HFF-Myc (cell line): ENCODE measurements at regions not wholly inside any gene's neighbourhood (a gene's known extent, or its start where the extent isn't known, plus 50 kb on each side); places are given as distances from the start of the nearest gene placed in this dataset.

Source experiments
- DNase-seq: peaks from one replicate; pipeline ENCODE4 v3.0.0-alpha.2; 2011; ENCODE audit warnings: low read depth; ENCODE audit errors: extremely low read depth
- H3K4me3 ChIP-seq: replicated peaks from 2 replicates; pipeline ENCODE4 v1.5.1; 2011; ENCODE audit warnings: low read depth, mild to moderate bottlenecking, control low read depth, low read length
- TF ChIP-seq, protein P1 (sequence below): IDR thresholded peaks from 2 replicates; pipeline ENCODE4 v1.5.1; 2012; ENCODE audit warnings: mild to moderate bottlenecking, low read depth, low read length, control low read depth; ENCODE audit errors: missing control alignments

GRCh38 chr1:195981448-195982139, 626.6 kb downstream of the KCNT2 start:
- TF ChIP-seq, protein P1, sequence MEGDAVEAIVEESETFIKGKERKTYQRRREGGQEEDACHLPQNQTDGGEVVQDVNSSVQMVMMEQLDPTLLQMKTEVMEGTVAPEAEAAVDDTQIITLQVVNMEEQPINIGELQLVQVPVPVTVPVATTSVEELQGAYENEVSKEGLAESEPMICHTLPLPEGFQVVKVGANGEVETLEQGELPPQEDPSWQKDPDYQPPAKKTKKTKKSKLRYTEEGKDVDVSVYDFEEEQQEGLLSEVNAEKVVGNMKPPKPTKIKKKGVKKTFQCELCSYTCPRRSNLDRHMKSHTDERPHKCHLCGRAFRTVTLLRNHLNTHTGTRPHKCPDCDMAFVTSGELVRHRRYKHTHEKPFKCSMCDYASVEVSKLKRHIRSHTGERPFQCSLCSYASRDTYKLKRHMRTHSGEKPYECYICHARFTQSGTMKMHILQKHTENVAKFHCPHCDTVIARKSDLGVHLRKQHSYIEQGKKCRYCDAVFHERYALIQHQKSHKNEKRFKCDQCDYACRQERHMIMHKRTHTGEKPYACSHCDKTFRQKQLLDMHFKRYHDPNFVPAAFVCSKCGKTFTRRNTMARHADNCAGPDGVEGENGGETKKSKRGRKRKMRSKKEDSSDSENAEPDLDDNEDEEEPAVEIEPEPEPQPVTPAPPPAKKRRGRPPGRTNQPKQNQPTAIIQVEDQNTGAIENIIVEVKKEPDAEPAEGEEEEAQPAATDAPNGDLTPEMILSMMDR: no peak
- no peak overlapping the region for H3K4me3 ChIP-seq
- DNase-seq: no peak

DNA sequence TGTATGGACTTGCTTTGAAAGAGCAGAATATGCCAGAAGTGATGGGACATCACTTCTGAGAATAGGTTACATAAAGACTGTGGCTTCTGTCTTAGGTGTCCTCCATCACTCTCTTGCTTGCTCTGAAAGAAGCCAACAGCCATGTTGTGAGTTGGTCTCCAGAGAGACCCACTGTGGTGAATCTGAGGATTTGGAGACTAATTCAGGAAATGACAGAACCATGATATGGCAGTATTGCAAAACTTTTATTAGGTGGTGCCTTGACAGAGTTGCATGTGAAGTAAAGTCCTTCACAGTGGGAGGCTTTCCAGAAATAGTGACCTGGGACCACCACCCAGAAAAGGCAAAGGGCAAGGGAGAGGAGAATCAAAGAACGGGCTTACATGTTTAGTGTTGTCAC, 628.6 kb downstream of the KCNT2 start:
- no peak overlapping the region for H3K4me3 ChIP-seq
- TF ChIP-seq, protein P1: no peak
- no peak for DNase-seq

DNA sequence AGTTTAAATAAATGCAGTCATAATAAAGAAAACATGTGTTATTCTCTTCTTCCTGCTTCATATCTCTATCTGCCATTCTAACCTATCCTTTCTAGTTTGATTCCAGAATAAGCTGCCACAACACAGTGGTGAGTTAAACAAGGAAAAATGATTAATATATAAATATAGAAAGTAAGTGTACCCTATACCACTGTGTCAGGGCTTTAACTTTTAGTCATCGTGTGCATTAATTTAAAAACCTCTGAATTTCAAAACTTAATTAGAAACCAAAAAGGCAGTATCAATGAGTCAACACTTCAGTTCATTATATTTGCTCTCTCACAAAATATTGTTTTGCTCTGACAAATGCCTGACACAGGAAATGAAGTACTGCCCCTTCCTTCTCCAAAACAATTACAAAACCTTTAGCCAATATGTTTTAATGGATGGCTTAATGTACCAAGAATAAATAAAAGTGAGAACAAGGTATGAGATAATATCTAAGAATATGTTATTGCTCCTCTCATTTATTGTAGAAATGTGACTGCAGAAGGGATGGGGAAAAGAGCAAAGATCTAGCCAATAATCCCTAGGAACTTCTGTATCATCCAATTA, 634.8 kb downstream of the KCNT2 start:
- TF ChIP-seq, protein P1: no peak
- H3K4me3 ChIP-seq: no peak overlapping the region
- no peak for DNase-seq

GRCh38 chr1:195971589-195971988, 636.7 kb downstream of the KCNT2 start:
- TF ChIP-seq, protein P1: no peak
- no peak overlapping the region for H3K4me3 ChIP-seq
- DNase-seq: no peak

DNA sequence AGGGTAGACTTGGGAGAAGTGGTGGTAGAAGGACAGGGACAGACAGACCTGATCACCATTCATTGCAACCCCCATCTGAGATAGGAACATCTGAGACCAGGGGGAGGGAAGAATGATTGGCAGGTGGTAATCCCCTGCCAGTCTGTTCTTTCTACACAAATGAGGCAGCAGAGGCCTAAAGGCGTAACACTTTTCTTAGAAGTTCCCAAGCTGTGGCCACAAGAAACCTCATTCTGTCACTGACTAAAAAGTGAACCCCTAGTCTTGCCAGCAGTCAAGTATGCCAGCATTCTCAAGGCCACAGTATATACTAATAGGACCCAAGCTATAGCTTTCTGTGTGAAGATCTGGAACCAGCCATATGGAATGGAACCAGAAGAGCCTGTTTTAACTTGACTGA, 638.0 kb downstream of the KCNT2 start:
- TF ChIP-seq, protein P1: no peak
- no peak for DNase-seq
- no peak overlapping the region for H3K4me3 ChIP-seq

GRCh38 chr1:195965475-195965874, 642.8 kb downstream of the KCNT2 start:
- TF ChIP-seq, protein P1: no peak
- no peak overlapping the region for H3K4me3 ChIP-seq
- no peak for DNase-seq

GRCh38 chr1:195965036-195965435, 643.2 kb downstream of the KCNT2 start:
- DNase-seq: no peak
- no peak overlapping the region for H3K4me3 ChIP-seq
- TF ChIP-seq, protein P1: no peak
